K562 (cell line): ENCODE measurements at regions not wholly inside any gene's neighbourhood (a gene's known extent, or its start where the extent isn't known, plus 50 kb on each side); places are given as distances from the start of the nearest gene placed in this dataset.
A peak's percentile ranks its signal among the peaks of the same experiment; 100 is the strongest.

Experiments
- ATAC-seq: fragments of 200-7000 bp; cut with Tn5 transposase; 3 replicates; pipeline ENCODE4 v1.9.1; 2020; ENCODE audit warnings: moderate library complexity
- BruUV-seq: library from RNA; stranded (reverse); fragments of 400-500 nt; replicated peaks from 2 replicates; lab custom pipeline; 2021; lab: Mats Ljungman, UMichigan
- CTCF ChIA-PET: fragments of 300-600 bp; formaldehyde crosslinking; extraction: SDS; loops from one replicate; lab custom pipeline; 2021; ENCODE audit warnings: low intra/inter-chr PET ratio; lab: Yijun Ruan, JAX
- POLR2A ChIA-PET: fragments of 300-600, 350-650 bp; sonication (Branson Sonifier 250); formaldehyde crosslinking; extraction: SDS; loops from one replicate; lab custom pipeline; 2021; ENCODE audit warnings: antibody characterized with exemption, inconsistent platforms; lab: Yijun Ruan, JAX
- DNase-seq, 4 experiments: peaks; one replicate each; pipeline versions ENCODE4 v3.0.0 to v3.0.0-alpha.2; 2011 to 2018; ENCODE audit warnings: low spot score in 3 of 4, mixed read lengths in 3 of 4; ENCODE audit errors: extremely low read depth in 1 of 4
- FAIRE-seq: peaks from 2 replicates; lab custom pipeline; 2011; peaks lifted over from hg19 to GRCh38; lab: Jason Lieb, UNC
- H2AFZ ChIP-seq: 2 replicates; pipeline ENCODE4 v1.6.0; 2011; ENCODE audit warnings: low read depth, low read length, control low read depth, inconsistent platforms
- H3K27ac ChIP-seq: fragments of 200-600 bp; 3 replicates; pipeline ENCODE4 v1.8.0; 2011; ENCODE audit warnings: low read depth, mild to moderate bottlenecking, control low read depth, inconsistent platforms, low read length, moderate library complexity, mixed read lengths; ENCODE audit errors: extremely low read depth
- H3K27me3 ChIP-seq, 2 experiments: fragments of 300-600 bp in 1 of 2; 2 replicates in 1 of 2; 3 replicates in 1 of 2; pipeline versions ENCODE4 v1.6.0 to v1.8.0; 2011; ENCODE audit warnings: inconsistent platforms in 2 of 2, low read length in 2 of 2, mild to moderate bottlenecking in 1 of 2, mixed read lengths in 1 of 2, moderate library complexity in 1 of 2; ENCODE audit not compliant: control insufficient read depth in 2 of 2, insufficient read depth in 2 of 2
- H3K36me3 ChIP-seq: fragments of 300-600 bp; 3 replicates; pipeline ENCODE4 v1.8.0; 2011; ENCODE audit warnings: mild to moderate bottlenecking, low read length, inconsistent platforms; ENCODE audit not compliant: control insufficient read depth, insufficient read depth
- H3K4me1 ChIP-seq, 2 experiments: fragments of 200-600 bp in 1 of 2; replicated peaks in 1 of 2; 2 replicates in 1 of 2; 3 replicates in 1 of 2; pipeline versions ENCODE4 v1.5.1 to v1.8.0; 2011; ENCODE audit warnings: inconsistent platforms in 2 of 2, low read length in 2 of 2, mild to moderate bottlenecking in 1 of 2, mixed read lengths in 1 of 2, moderate library complexity in 1 of 2; ENCODE audit not compliant: control insufficient read depth in 2 of 2, insufficient read depth in 2 of 2
- H3K4me2 ChIP-seq: 2 replicates; pipeline ENCODE4 v1.6.1; 2011; ENCODE audit warnings: low read length, control low read depth, inconsistent platforms, mixed read lengths; ENCODE audit not compliant: insufficient read depth
- H3K4me3 ChIP-seq: fragments of 200-600 bp; sonication (generic), shearing (Covaris generic); 2 replicates; pipeline ENCODE4 v1.5.1; 2016; ENCODE audit warnings: control low read depth, inconsistent platforms
- H3K79me2 ChIP-seq: fragments of 200-600 bp; 3 replicates; pipeline ENCODE4 v1.8.0; 2011; ENCODE audit warnings: low read length, inconsistent platforms; ENCODE audit not compliant: control insufficient read depth, insufficient read depth
- H3K9ac ChIP-seq, 2 experiments: 2 replicates each; pipeline versions ENCODE4 v1.6.0 to v1.6.1; 2011; ENCODE audit warnings: low read depth in 2 of 2, low read length in 2 of 2, control low read depth in 1 of 2, inconsistent platforms in 1 of 2, mild to moderate bottlenecking in 1 of 2, mixed read lengths in 1 of 2; ENCODE audit not compliant: insufficient read depth in 1 of 2
- H3K9me1 ChIP-seq: one replicate; pipeline ENCODE4 v1.6.0; 2011; ENCODE audit warnings: inconsistent platforms, mild to moderate bottlenecking, low read length, moderate library complexity; ENCODE audit not compliant: control insufficient read depth, insufficient read depth
- H3K9me3 ChIP-seq: replicated peaks from 2 replicates; pipeline ENCODE4 v1.5.1; 2011; ENCODE audit warnings: low read depth, low read length, inconsistent platforms; ENCODE audit not compliant: control insufficient read depth, insufficient read depth
- H4K20me1 ChIP-seq: replicated peaks from 2 replicates; pipeline ENCODE4 v1.6.1; 2011; ENCODE audit warnings: low read length, inconsistent platforms, mixed read lengths; ENCODE audit not compliant: control insufficient read depth, insufficient read depth
- ADNP ChIP-seq: fragments of 200-800 bp; sonication (Bioruptor generic); IDR thresholded peaks from 2 replicates; pipeline ENCODE4 v1.6.1; 2016; ENCODE audit warnings: missing genetic modification characterization, missing compliant biosample characterization
- C11orf30 ChIP-seq: fragments of 450-650 bp; IDR thresholded peaks from 2 replicates; pipeline ENCODE4 v1.6.1; 2016; ENCODE audit warnings: low read depth, mild to moderate bottlenecking
- DPF2 ChIP-seq: fragments of 450-650 bp; IDR thresholded peaks from 2 replicates; pipeline ENCODE4 v1.6.1; 2016
- FOXO4 ChIP-seq: fragments of 450-650 bp; formaldehyde crosslinking; IDR thresholded peaks from 2 replicates; pipeline ENCODE4 v1.4.0; 2020; ENCODE audit warnings: mild to moderate bottlenecking, moderate library complexity
- HNRNPL ChIP-seq: fragments of 200-400 bp; formaldehyde crosslinking; IDR thresholded peaks from 2 replicates; pipeline ENCODE4 v1.6.1; 2017; ENCODE audit warnings: low read depth, mild to moderate bottlenecking, low read length
- MAFF ChIP-seq: IDR thresholded peaks from 2 replicates; pipeline ENCODE4 v1.6.1; 2012; ENCODE audit warnings: low read length, improper control_type of control experiment
- MAFG ChIP-seq: fragments of 450-650 bp; conservative IDR thresholded peaks from 2 replicates; pipeline ENCODE4 v1.6.1; 2016; ENCODE audit warnings: missing genetic modification characterization, missing compliant biosample characterization
- MAFK ChIP-seq: IDR thresholded peaks from 2 replicates; pipeline ENCODE4 v1.6.1; 2011; ENCODE audit warnings: low read length, improper control_type of control experiment
- MLLT1 ChIP-seq, 2 experiments: fragments of 450-650 bp; IDR thresholded peaks; 2 replicates each; pipeline ENCODE4 v1.6.1; 2016
- MNT ChIP-seq, 2 experiments: fragments of 450-650 bp; conservative IDR thresholded peaks; 2 replicates each; pipeline ENCODE4 v1.6.1; 2017; ENCODE audit warnings: mild to moderate bottlenecking in 2 of 2, moderate library complexity in 2 of 2
- MTA1 ChIP-seq: fragments of 450-650 bp; IDR thresholded peaks from 2 replicates; pipeline ENCODE4 v1.6.1; 2017; ENCODE audit warnings: borderline replicate concordance
- TCF7L2 ChIP-seq: fragments of 150-350 bp; IDR thresholded peaks from 2 replicates; pipeline ENCODE4 v1.6.1; 2016; ENCODE audit warnings: low read depth, mild to moderate bottlenecking, low read length, moderate library complexity
- ZNF316 ChIP-seq: fragments of 450-650 bp; IDR thresholded peaks from 2 replicates; pipeline ENCODE4 v1.6.1; 2016
- WGBS: fragments of 100-300 bp; shearing (Covaris generic); methylation state at CpG from one replicate; pipeline ENCODE4 v1.1.6; 2016; ENCODE audit warnings: low coverage, mixed read lengths; ENCODE audit not compliant: insufficient coverage; ENCODE audit errors: missing lambda C conversion rate; 5-methylcytosine and 5-hydroxymethylcytosine counted together
- in situ Hi-C: fragments of 300-500 bp; cut with MboI; formaldehyde crosslinking; loops from 4 replicates; pipeline ENCODE4 v1.15.0; 2018; ENCODE audit warnings: inconsistent platforms, mixed read lengths
- intact Hi-C: fragments of 100-400 bp; cut with micrococcal nuclease; formaldehyde crosslinking; loops from 2 replicates; pipeline ENCODE4 v1.14.2; 2022

- TF ChIP-seq FOXO4 (CRISPR knock-in tag) = no peak
Observed at GRCh38 chr17:36750316-36750885, 149.0 kb downstream of the MRM1 start (continued).

- Histone ChIP-seq H3K4me2 (no peak overlapping the region), H3K79me2 (no peaks in the 10 kb centered on the region), H3K4me3 (no peak overlapping the region), H3K4me1 (no peaks in the 10 kb centered on the region; a peak in 1 of 5 replicates), H3K9me1 (peaks cover 3% of the 10 kb centered on the region)
- no peak for DNase-seq
- intact Hi-C loops = no loop called here
- 6% methylated on average over 10 of the region's 10 CpGs for WGBS
- CTCF ChIA-PET = no interaction called here
- POLR2A ChIA-PET = interaction anchor here (0.6 to 1.0 kb wide), 2 partner anchors 10 to 446 kb away, joined by 3 read pairs; no protein-coding TSS in a partner anchor
- peak; percentile 60; the same call in 1 of the 2 replicates for TF ChIP-seq MAFK
- TF ChIP-seq TCF7L2 = no peak
- peak; percentile 76 for TF ChIP-seq MAFF
- TF ChIP-seq DPF2 = no peak
- 0 out of 2 replicates have a peak, but pooled peaks have one; percentile 3 for TF ChIP-seq ADNP (tag)
- TF ChIP-seq MNT (conservative IDR thresholded peaks at IDR 0.05) = no peak
- peak; percentile 77 for TF ChIP-seq MAFG (tag)
- no peak for TF ChIP-seq MLLT1 (IDR thresholded peaks at IDR 0.05)
- no peak for TF ChIP-seq HNRNPL
- TF ChIP-seq MTA1 = no peak
- TF ChIP-seq ZNF316 = peak; percentile 82
- peak; percentile 75 for TF ChIP-seq C11orf30
- TF ChIP-seq, all 486 proteins: peak for 6
- ATAC-seq = no peak
- FAIRE-seq = no peak
- Histone ChIP-seq H3K27ac (no peak overlapping the region), H2AFZ (no peak overlapping the region), H3K27me3 (peaks cover 28 to 54% of the 10 kb centered on the region in 2 experiments), H3K36me3 (no peaks in the 10 kb centered on the region), H4K20me1 (peaks cover 18% of the 10 kb centered on the region; the same call in 1 of the 2 replicates), H3K9ac (no peak overlapping the region), H3K9me3 (no peaks in the 10 kb centered on the region; the same call in 1 of the 2 replicates)
- in situ Hi-C loops = no loop called here
- BruUV-seq = no TSS peak
Observed at GRCh38 chr17:36752096-36752888, 150.9 kb downstream of the MRM1 start.
